ENCODE measurements at regions not wholly inside any gene's neighbourhood (a gene's known extent, or its start where the extent isn't known, plus 50 kb on each side); places are given as distances from the start of the nearest gene placed in this dataset.

DNA sequence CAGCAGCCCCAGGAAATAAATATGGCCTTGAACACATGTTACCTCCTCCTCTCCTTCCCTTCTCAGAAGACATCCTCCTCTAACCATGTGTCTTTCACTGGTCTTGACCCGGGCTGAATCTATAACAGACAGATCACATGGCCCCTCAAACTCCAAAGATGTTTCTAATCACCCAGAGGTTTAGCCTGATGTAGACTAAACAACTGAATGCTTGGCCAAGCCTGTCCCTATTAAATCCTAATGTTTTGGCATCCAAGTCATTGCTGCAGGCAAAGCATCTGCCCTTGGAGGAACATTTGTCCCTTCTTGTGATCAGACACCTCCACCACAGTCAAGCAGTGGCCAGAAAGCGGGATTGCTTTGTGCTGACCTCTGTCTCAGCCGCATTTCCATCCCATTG lies 65.5 kb downstream of the ANKRD60 start:
- H3K27ac Mint-ChIP-seq, result no peak overlapping the region
- peaks cover 10% of the 10 kb centered on the region for H3K27me3 Mint-ChIP-seq (ENCODE audit: insufficient read depth)

DNA sequence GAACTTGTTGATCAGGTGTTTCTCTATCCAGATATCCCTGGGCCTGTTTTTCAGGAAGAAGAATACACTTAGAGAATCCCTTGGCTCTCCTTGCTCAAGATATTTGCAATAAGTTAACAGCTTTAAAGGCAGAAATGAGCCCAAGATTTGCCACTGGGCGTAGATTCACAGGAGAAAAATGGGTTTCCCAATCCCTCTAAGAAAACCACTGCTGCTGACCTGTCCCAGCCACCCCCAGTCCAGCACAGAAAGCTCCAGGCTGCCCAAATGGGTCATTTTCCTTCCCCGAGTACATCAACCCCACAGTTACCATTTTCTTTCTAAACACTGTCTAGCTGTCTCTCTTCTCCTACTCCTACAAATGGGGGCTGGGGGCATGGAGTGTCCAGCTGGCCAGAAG lies 67.3 kb downstream of the ANKRD60 start:
- Mint-ChIP-seq H3K36me3 (ENCODE audit: low read depth) (no peaks in the 10 kb centered on the region), H3K27me3 (ENCODE audit: insufficient read depth) (peaks cover 2% of the 10 kb centered on the region), H3K9me3 (no peaks in the 10 kb centered on the region), H3K27ac (no peak overlapping the region), H3K4me3 (no peak overlapping the region), H3K4me1 (ENCODE audit: low read depth) (no peaks in the 10 kb centered on the region)
- intact Hi-C loops (cut with micrococcal nuclease), result no loop called here
- no peak for DNase-seq (ENCODE audit: low spot score)

More for the DNA sequence above, 65.5 kb downstream of the ANKRD60 start:
- H3K36me3 Mint-ChIP-seq (ENCODE audit: low read depth), result no peaks in the 10 kb centered on the region
- intact Hi-C loops (cut with micrococcal nuclease), result no loop called here
- no peak for DNase-seq (ENCODE audit: low spot score)
- H3K9me3 Mint-ChIP-seq, result no peaks in the 10 kb centered on the region
- no peaks in the 10 kb centered on the region for H3K4me1 Mint-ChIP-seq (ENCODE audit: low read depth)
- no peak overlapping the region for H3K4me3 Mint-ChIP-seq

DNA sequence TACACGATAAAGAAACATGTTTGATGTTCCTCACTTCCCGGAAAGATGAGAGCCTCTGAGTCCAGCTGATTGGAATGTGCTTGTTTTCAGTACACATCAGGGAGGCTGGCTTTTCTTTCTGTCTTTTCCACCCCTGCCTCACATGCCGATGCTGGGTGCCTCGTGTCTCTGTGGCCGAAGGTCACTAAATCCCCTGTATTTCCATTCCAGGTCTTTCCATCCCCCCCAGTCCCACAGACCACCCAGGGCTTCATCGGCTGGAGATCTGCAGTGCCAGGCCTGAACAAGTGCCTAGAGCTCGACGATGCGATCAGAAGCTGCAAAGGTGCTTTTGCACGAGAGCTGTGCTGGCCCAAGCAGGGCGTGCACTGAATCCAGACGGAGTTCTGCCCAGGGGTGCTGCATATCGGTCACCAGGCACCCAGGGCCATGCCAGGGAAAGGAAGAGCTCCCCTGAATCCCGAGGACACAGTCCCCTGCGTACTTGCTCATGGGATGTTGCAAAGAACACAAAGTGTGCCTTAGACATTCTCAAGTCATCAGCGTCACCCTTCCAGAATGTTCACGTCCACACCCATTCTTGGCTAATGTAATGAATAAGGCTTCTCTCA lies 67.9 kb downstream of the ANKRD60 start:
- Mint-ChIP-seq H3K9me3 (no peaks in the 10 kb centered on the region), H3K27me3 (ENCODE audit: insufficient read depth) (peaks cover 4% of the 10 kb centered on the region), H3K27ac (no peak overlapping the region), H3K4me1 (ENCODE audit: low read depth) (no peaks in the 10 kb centered on the region), H3K36me3 (ENCODE audit: low read depth) (no peaks in the 10 kb centered on the region), H3K4me3 (no peak overlapping the region)
- no peak for DNase-seq (ENCODE audit: low spot score)
- intact Hi-C loops (cut with micrococcal nuclease), result no loop called here

DNA sequence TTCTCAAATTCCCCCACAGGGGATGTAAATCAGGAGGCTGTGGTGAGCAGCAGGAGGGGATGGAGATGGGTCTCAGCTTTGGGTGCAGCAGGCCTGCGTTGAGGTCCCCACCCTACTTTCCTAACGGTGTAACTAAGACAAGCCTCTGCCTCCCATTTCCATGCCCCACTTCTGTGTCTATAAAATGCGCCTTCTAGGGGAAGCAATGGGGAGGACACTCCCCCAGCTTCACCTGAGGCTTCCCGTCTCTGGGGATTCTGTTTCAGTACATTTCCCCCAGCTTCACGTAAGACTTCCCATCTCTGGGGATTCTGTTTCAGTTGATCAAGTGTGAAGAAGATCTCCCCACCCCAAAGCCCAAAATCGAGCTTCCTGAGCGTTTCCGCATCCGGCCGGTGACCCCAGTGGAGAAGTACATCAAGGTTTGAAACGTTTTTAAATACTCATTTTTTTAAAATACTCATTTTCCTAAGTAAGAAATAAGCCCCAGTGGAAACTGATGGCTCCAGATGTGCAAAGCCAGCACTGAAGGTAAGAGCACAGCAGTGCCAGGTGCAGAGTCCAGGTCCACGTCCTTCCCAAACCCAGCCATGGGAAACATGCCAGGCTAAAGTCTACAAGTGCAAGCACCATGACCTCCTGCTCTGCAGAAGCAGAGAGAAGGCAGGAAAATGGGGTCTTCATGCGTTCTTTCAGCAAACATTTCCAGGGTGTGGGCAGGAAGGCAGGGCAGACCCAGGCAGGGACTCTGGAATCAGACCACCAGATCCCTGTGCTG lies 73.1 kb downstream of the ANKRD60 start:
- Mint-ChIP-seq H3K4me1 (ENCODE audit: low read depth) (no peaks in the 10 kb centered on the region), H3K27ac (no peak overlapping the region), H3K4me3 (no peak overlapping the region), H3K36me3 (ENCODE audit: low read depth) (no peaks in the 10 kb centered on the region), H3K9me3 (no peaks in the 10 kb centered on the region), H3K27me3 (ENCODE audit: insufficient read depth) (peaks cover 7% of the 10 kb centered on the region)
- DNase-seq (ENCODE audit: low spot score), result no peak
- intact Hi-C loops (cut with micrococcal nuclease), result no loop called here

DNA sequence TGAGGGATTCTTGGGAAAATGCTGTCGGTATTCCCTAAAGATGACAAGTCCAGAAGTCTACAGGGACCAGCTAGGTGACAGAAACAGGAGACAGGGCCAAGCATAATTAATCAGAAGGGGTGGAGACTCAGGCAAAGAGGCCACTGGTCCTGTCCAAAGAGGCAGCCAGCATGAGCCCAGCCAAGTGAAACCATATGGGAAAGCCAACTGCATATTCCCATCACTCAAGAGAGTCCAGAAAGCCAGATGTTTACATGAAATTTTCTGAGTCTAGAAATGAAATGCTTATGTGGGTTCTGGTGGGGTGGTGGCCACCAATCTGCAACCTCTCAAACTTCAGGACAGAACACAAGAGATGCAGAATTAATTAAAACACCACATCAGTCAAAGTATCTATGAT lies 74.3 kb downstream of the ANKRD60 start:
- Mint-ChIP-seq H3K4me1 (ENCODE audit: low read depth) (no peaks in the 10 kb centered on the region), H3K9me3 (no peaks in the 10 kb centered on the region), H3K36me3 (ENCODE audit: low read depth) (no peaks in the 10 kb centered on the region), H3K4me3 (no peak overlapping the region), H3K27ac (no peak overlapping the region), H3K27me3 (ENCODE audit: insufficient read depth) (peaks cover 10% of the 10 kb centered on the region)
- no peak for DNase-seq (ENCODE audit: low spot score)
- intact Hi-C loops (cut with micrococcal nuclease), result no loop called here

DNA sequence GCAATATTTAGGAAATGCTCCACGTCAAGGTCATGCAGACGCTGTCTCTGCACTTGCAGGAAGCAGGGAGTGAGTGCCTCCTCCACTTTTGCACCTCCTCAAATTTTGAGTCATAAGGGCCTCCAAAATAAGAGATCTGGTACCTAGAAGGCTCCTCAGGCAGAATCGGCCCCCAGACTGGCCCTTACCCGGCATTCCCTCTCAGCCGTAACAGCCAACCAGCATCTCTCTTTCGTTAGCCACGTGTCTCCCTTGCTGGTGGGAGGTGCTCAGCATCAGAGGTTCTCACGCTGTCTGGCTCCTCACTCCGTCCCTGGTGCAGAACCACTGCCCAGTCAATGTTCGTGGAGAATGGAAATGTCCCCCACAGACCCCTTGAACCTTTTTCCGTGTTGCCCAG lies 75.3 kb downstream of the ANKRD60 start:
- intact Hi-C loops (cut with micrococcal nuclease), result no loop called here
- Mint-ChIP-seq H3K9me3 (no peaks in the 10 kb centered on the region), H3K27me3 (ENCODE audit: insufficient read depth) (peaks cover 13% of the 10 kb centered on the region)

DNA sequence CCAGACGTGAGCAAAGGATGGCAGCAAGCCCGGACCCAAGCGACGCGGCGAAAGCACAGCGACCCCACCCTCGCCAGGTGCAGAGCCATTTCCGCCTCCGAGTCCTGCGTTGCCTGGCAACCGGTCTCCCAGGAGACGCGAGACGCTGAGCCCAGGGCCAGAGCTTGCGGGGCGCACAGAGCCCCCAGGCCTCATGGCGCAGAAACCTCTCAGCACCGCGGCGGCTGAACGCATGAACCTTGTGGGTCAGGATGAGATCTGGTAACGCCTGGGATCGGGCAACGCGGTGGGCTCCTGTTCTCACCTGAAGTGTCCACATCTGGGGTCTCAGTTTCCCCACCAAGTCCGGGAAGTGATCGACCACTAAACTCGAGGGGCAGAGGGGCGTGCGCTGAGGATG lies 77.7 kb downstream of the ANKRD60 start:
- H3K27me3 Mint-ChIP-seq (ENCODE audit: insufficient read depth), result peaks cover 11% of the 10 kb centered on the region
- no peaks in the 10 kb centered on the region for H3K9me3 Mint-ChIP-seq
- H3K4me1 Mint-ChIP-seq (ENCODE audit: low read depth), result no peaks in the 10 kb centered on the region

More for the DNA sequence above, 75.3 kb downstream of the ANKRD60 start:
- Mint-ChIP-seq H3K27ac (no peak overlapping the region), H3K4me3 (no peak overlapping the region), H3K36me3 (ENCODE audit: low read depth) (no peaks in the 10 kb centered on the region), H3K4me1 (ENCODE audit: low read depth) (no peaks in the 10 kb centered on the region)
- DNase-seq (ENCODE audit: low spot score), result no peak

DNA sequence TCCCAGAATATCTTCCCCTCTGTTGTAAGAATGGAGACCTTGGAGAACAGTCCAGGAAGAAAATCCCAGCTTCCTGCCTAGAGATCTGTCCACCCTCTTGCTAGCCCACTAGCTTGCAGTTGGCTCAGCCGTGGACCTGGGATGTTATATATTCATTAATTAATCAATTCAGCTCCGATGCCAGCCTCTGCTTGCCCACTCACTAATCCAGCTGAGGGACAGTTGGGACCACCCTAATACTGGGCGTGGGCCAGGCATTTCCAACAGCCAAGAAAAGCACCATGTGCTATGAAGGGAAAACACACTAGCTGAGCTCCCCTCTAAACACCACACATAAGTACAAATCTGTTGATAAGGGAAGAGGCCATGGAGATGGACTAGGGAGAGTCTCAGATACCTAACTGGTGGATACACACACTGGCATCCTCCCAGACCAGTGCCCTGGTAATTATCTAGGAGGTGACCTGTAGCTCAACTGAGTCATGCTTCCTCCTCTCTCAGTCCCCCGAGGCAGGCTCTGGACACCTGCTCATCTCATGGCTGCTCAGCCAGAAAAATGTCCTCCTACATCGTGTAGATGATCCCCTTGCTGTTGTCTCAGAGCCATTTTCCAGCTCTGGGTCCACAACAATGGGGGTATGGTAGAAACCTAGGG lies 78.9 kb downstream of the ANKRD60 start:
- intact Hi-C loops (cut with micrococcal nuclease), result no loop called here
- Mint-ChIP-seq H3K36me3 (ENCODE audit: low read depth) (no peaks in the 10 kb centered on the region), H3K4me3 (no peak overlapping the region), H3K9me3 (no peaks in the 10 kb centered on the region), H3K27ac (no peak overlapping the region), H3K27me3 (ENCODE audit: insufficient read depth) (peaks cover 11% of the 10 kb centered on the region), H3K4me1 (ENCODE audit: low read depth) (no peaks in the 10 kb centered on the region)
- DNase-seq (ENCODE audit: low spot score), result no peak

More for the DNA sequence above, 77.7 kb downstream of the ANKRD60 start:
- no peak overlapping the region for H3K4me3 Mint-ChIP-seq
- intact Hi-C loops (cut with micrococcal nuclease), result no loop called here
- no peak for DNase-seq (ENCODE audit: low spot score)
- no peak overlapping the region for H3K27ac Mint-ChIP-seq
- H3K36me3 Mint-ChIP-seq (ENCODE audit: low read depth), result no peaks in the 10 kb centered on the region

DNA sequence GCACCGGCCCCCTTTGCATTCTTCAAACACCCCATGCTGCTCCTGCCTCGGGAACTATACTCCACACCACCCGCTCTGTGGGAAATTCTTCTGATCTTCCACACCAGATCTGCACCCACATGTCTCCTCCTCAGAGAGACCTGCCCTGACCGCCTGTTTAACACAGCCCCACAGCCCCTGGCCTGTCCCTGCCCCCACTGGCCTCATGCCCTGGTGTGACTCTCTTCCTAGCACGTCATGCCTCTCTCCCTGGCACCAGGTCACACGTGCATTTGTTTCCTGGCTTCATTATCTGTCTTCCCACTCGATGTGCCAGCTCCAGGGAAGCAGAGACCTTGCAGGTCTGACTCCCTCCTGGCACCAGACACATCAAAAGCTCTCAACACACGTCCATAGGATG lies 79.6 kb downstream of the ANKRD60 start:
- Mint-ChIP-seq H3K4me1 (ENCODE audit: low read depth) (no peaks in the 10 kb centered on the region), H3K27ac (no peak overlapping the region), H3K27me3 (ENCODE audit: insufficient read depth) (peaks cover 11% of the 10 kb centered on the region), H3K9me3 (no peaks in the 10 kb centered on the region), H3K36me3 (ENCODE audit: low read depth) (no peaks in the 10 kb centered on the region), H3K4me3 (no peak overlapping the region)
- intact Hi-C loops (cut with micrococcal nuclease), result no loop called here
- DNase-seq (ENCODE audit: low spot score), result no peak

DNA sequence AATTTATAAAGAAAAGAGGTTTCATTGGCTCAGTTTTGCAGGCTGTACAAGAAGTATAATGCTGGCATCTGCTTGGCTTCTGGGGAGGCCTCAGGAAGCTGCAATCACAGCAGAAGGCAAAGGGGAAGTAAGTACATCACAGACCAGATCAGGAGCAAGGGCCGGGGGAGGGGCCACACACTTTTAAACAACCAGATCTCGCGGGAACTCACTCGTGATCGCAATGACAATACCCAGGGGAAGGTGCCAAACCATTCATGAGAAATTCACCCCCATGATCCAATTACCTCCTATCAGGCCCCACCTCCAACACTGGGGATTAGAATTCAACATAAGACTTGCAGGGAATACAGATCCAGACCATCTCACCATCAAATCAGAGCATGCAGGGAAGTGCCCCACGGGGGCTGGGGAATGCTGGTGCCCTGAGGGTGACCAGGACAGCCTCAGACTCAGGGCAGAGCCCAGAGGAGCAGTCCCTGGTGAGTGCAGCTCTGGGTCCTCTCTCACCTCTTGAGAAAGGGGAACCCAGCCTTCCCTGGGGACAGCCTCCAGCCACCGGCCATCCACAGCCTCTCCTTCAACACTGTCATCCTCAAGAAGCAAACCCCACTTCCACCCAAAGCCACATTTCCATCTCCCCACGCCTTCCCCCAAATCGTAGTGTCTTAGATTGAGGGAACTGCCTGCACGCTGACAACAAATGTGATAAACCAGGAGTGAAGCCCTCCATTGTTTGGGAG lies 80.7 kb downstream of the ANKRD60 start:
- intact Hi-C loops (cut with micrococcal nuclease), result no loop called here
- Mint-ChIP-seq H3K4me3 (no peak overlapping the region), H3K36me3 (ENCODE audit: low read depth) (no peaks in the 10 kb centered on the region), H3K4me1 (ENCODE audit: low read depth) (no peaks in the 10 kb centered on the region), H3K9me3 (no peaks in the 10 kb centered on the region), H3K27ac (no peak overlapping the region), H3K27me3 (ENCODE audit: insufficient read depth) (peaks cover 11% of the 10 kb centered on the region)
- DNase-seq (ENCODE audit: low spot score), result no peak

DNA sequence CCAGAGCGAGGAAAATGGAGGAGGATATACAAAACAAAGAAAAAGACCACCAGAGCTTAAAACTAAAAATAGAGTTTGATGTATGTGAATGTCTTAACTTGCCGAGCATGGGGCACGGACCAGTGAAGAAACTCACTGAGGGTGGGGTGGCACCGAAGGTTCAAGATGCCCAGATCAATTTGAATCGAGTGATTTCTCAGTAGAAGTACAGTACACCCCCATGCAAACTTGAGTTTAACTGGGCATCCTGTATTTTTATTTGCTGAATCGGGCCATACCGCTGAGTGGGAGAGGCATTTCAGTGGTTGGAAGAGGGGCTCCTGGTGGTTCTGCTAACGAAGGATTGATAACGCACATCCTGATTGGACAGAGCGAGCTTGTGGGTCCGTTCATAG lies 81.7 kb downstream of the ANKRD60 start:
- Mint-ChIP-seq H3K36me3 (ENCODE audit: low read depth) (no peaks in the 10 kb centered on the region), H3K27me3 (ENCODE audit: insufficient read depth) (peaks cover 11% of the 10 kb centered on the region), H3K27ac (no peak overlapping the region), H3K4me3 (no peak overlapping the region), H3K9me3 (no peaks in the 10 kb centered on the region), H3K4me1 (ENCODE audit: low read depth) (no peaks in the 10 kb centered on the region)
- intact Hi-C loops (cut with micrococcal nuclease), result no loop called here
- no peak for DNase-seq (ENCODE audit: low spot score)

DNA sequence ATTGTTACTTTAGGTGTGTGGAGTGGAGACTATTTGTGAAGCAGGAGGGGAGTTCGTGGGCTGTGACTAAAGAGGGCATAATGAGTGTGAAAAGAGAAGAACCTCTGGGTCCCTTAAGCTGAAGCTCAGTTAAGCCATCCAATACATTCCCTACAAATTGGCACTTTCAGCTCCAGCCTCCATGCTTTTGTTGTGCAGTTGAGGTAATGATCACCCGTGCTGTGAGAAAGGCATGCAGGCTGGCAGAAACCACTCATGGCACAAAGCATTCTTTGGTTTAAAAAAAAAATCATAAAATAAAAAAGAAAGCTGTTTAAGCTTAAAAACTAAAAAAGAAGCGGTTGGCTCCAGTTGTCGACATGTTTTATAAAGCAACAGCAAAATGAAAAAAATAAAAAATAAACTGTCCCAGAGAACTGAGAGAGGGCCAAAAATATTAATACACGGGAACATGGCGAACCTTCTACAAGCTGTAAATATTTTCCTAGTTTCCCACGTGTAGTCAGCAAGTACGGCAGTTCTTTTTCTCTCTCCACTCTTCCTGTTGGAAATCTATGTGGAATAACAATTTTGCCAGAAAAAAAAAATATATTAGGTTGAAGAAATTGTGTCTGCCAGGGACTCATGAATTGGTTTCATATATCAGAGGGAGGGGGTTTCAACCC lies 82.2 kb downstream of the ANKRD60 start:
- Mint-ChIP-seq H3K36me3 (ENCODE audit: low read depth) (no peaks in the 10 kb centered on the region), H3K4me3 (no peak overlapping the region), H3K27ac (no peak overlapping the region), H3K27me3 (ENCODE audit: insufficient read depth) (peaks cover 9% of the 10 kb centered on the region), H3K9me3 (no peaks in the 10 kb centered on the region), H3K4me1 (ENCODE audit: low read depth) (no peaks in the 10 kb centered on the region)
- intact Hi-C loops (cut with micrococcal nuclease), result no loop called here
- no peak for DNase-seq (ENCODE audit: low spot score)
